GM19397 (cell line): ENCODE measurements at regions not wholly inside any gene's neighbourhood (a gene's known extent, or its start where the extent isn't known, plus 50 kb on each side); places are given as distances from the start of the nearest gene placed in this dataset.

Experiments
- ATAC-seq: cut with Tn5 transposase; IDR thresholded peaks from one replicate; pipeline ENCODE4 v1.9.1; 2021; ENCODE audit warnings: mild to moderate bottlenecking, moderate library complexity; ENCODE audit not compliant: unreplicated experiment

GRCh38 chr10:55277549-55277948, 476.5 kb upstream of the PCDH15 start:
- ATAC-seq: no peak

- no peak for ATAC-seq
These were observed 473.3 kb upstream of the PCDH15 start for GRCh38 chr10:55274367-55274766.

GRCh38 chr10:55273946-55274345, 472.9 kb upstream of the PCDH15 start:
- no peak for ATAC-seq

- no peak for ATAC-seq
These were observed 471.9 kb upstream of the PCDH15 start for GRCh38 chr10:55272886-55273285.

GRCh38 chr10:55266797-55267196, 465.8 kb upstream of the PCDH15 start:
- no peak for ATAC-seq

GRCh38 chr10:55263327-55263726, 462.3 kb upstream of the PCDH15 start:
- no peak for ATAC-seq

- ATAC-seq: no peak
These were observed 441.5 kb upstream of the PCDH15 start for GRCh38 chr10:55242544-55242943.

GRCh38 chr10:55237462-55237861, 436.4 kb upstream of the PCDH15 start:
- ATAC-seq: no peak

- peak; percentile 92 for ATAC-seq
These were observed 432.5 kb upstream of the PCDH15 start for GRCh38 chr10:55233505-55233904.

GRCh38 chr10:55233090-55233489, 432.1 kb upstream of the PCDH15 start:
- ATAC-seq: no peak

- no peak for ATAC-seq
These were observed 431.5 kb upstream of the PCDH15 start for GRCh38 chr10:55232553-55232952.

- no peak for ATAC-seq
These were observed 426.9 kb upstream of the PCDH15 start for GRCh38 chr10:55227967-55228366.

- ATAC-seq: peak; percentile 57
These were observed 423.2 kb upstream of the PCDH15 start for GRCh38 chr10:55224007-55224781.

- no peak for ATAC-seq
These were observed 422.3 kb upstream of the PCDH15 start for GRCh38 chr10:55223352-55223751.

GRCh38 chr10:55220975-55221374, 419.9 kb upstream of the PCDH15 start:
- ATAC-seq: no peak

- no peak for ATAC-seq
These were observed 414.7 kb upstream of the PCDH15 start for GRCh38 chr10:55215699-55216098.

- no peak for ATAC-seq
These were observed 413.6 kb upstream of the PCDH15 start for GRCh38 chr10:55214608-55215007.

- ATAC-seq: no peak
These were observed 411.0 kb upstream of the PCDH15 start for GRCh38 chr10:55212051-55212450.

GRCh38 chr10:55203874-55204273, 402.8 kb upstream of the PCDH15 start:
- no peak for ATAC-seq

- ATAC-seq: no peak
These were observed 402.3 kb upstream of the PCDH15 start for GRCh38 chr10:55203319-55203718.

- ATAC-seq: no peak
These were observed 399.0 kb upstream of the PCDH15 start for GRCh38 chr10:55200020-55200419.

GRCh38 chr10:55191236-55191860, 390.3 kb upstream of the PCDH15 start:
- ATAC-seq: no peak

GRCh38 chr10:55183993-55184392, 383.0 kb upstream of the PCDH15 start:
- ATAC-seq: no peak
